IMR-90 (cell line): ENCODE measurements at regions not wholly inside any gene's neighbourhood (a gene's known extent, or its start where the extent isn't known, plus 50 kb on each side); places are given as distances from the start of the nearest gene placed in this dataset.

Experiments used
- ATAC-seq: fragments of 200-7000 bp; cut with Tn5 transposase; 2 replicates; pipeline ENCODE4 v1.9.1; 2020; ENCODE audit warnings: low read depth, mild to moderate bottlenecking, moderate library complexity
- BruUV-seq: library from RNA; stranded (reverse); fragments of 400-500 nt; replicated peaks from 2 replicates; lab custom pipeline; 2021; lab: Mats Ljungman, UMichigan
- CTCF ChIA-PET: fragments of 300-600 bp; formaldehyde crosslinking; extraction: SDS; loops from one replicate; lab custom pipeline; 2021; ENCODE audit warnings: antibody characterized with exemption; lab: Yijun Ruan, JAX
- POLR2A ChIA-PET: fragments of 300-600 bp; sonication (Branson Sonifier 250); formaldehyde crosslinking; loops from one replicate; lab custom pipeline; 2022; ENCODE audit warnings: antibody characterized with exemption; ENCODE audit not compliant: unreplicated experiment; lab: Charles Lee
- DNase-seq: peaks from one replicate; pipeline ENCODE4 v3.0.0; 2013
- H2AFZ ChIP-seq: replicated peaks from 2 replicates; pipeline ENCODE3; 2013; ENCODE audit warnings: low read length, mild to moderate bottlenecking; ENCODE audit not compliant: poor library complexity
- H2AK5ac ChIP-seq: 2 replicates; pipeline ENCODE4 v1.6.1; 2013; ENCODE audit warnings: low read depth, low read length, inconsistent platforms
- H2AK9ac ChIP-seq: replicated peaks from 2 replicates; pipeline ENCODE3; 2013; ENCODE audit warnings: mild to moderate bottlenecking, low read depth, low read length, moderate library complexity; ENCODE audit not compliant: poor library complexity
- H2BK120ac ChIP-seq: 2 replicates; pipeline ENCODE4 v1.6.1; 2013; ENCODE audit warnings: low read depth, low read length, inconsistent platforms
- H2BK15ac ChIP-seq: 3 replicates; pipeline ENCODE4 v1.6.1; 2013; ENCODE audit warnings: low read depth, low read length, inconsistent platforms
- H2BK20ac ChIP-seq: 2 replicates; pipeline ENCODE4 v1.6.1; 2013; ENCODE audit warnings: low read depth, mild to moderate bottlenecking, inconsistent platforms, low read length, moderate library complexity
- H2BK5ac ChIP-seq: 2 replicates; pipeline ENCODE4 v1.6.1; 2013; ENCODE audit warnings: mild to moderate bottlenecking, low read depth, low read length, inconsistent platforms; ENCODE audit not compliant: poor library complexity, severe bottlenecking
- H3K14ac ChIP-seq: replicated peaks from 2 replicates; pipeline ENCODE4 v1.6.1; 2013; ENCODE audit warnings: low read depth, low read length, inconsistent platforms
- H3K18ac ChIP-seq: 2 replicates; pipeline ENCODE4 v1.6.1; 2013; ENCODE audit warnings: low read depth, low read length, control low read depth
- H3K23ac ChIP-seq: 2 replicates; pipeline ENCODE4 v1.6.1; 2013; ENCODE audit warnings: low read depth, low read length, inconsistent platforms
- H3K27ac ChIP-seq: 2 replicates; pipeline ENCODE4 v1.5.1; 2013; ENCODE audit warnings: mild to moderate bottlenecking, control low read depth, low read length; ENCODE audit not compliant: insufficient read depth
- H3K27me3 ChIP-seq: 2 replicates; pipeline ENCODE4 v1.6.1; 2013; ENCODE audit warnings: low read length; ENCODE audit not compliant: control insufficient read depth, insufficient read depth
- H3K36me3 ChIP-seq: 2 replicates; pipeline ENCODE4 v1.6.1; 2013; ENCODE audit warnings: low read length, mixed read lengths; ENCODE audit not compliant: control insufficient read depth, insufficient read depth
- H3K4ac ChIP-seq: 2 replicates; pipeline ENCODE4 v1.6.1; 2013; ENCODE audit warnings: low read depth, low read length, inconsistent platforms
- H3K4me1 ChIP-seq: 2 replicates; pipeline ENCODE4 v1.6.1; 2013; ENCODE audit warnings: low read length, mixed read lengths; ENCODE audit not compliant: control insufficient read depth, insufficient read depth
- H3K4me2 ChIP-seq: 2 replicates; pipeline ENCODE4 v1.6.1; 2013; ENCODE audit warnings: low read depth, mild to moderate bottlenecking, control low read depth, low read length, moderate library complexity
- H3K4me3 ChIP-seq: 2 replicates; pipeline ENCODE4 v1.5.1; 2013; ENCODE audit warnings: low read depth, mild to moderate bottlenecking, control low read depth, low read length, moderate library complexity; ENCODE audit not compliant: insufficient read depth
- H3K56ac ChIP-seq: 2 replicates; pipeline ENCODE4 v1.6.1; 2013; ENCODE audit warnings: low read length, inconsistent platforms; ENCODE audit not compliant: insufficient read depth; ENCODE audit errors: extremely low read depth
- H3K79me1 ChIP-seq, 2 experiments: 2 replicates each; pipeline ENCODE4 v1.6.1; 2013; ENCODE audit warnings: low read length in 2 of 2, inconsistent platforms in 1 of 2, low read depth in 1 of 2
- H3K9ac ChIP-seq: 2 replicates; pipeline ENCODE4 v1.6.1; 2013; ENCODE audit warnings: low read depth, low read length, control low read depth
- H3K9me1 ChIP-seq: 2 replicates; pipeline ENCODE4 v1.6.1; 2013; ENCODE audit warnings: low read length, inconsistent platforms; ENCODE audit not compliant: insufficient read depth
- H3K9me3 ChIP-seq: 2 replicates; pipeline ENCODE4 v1.6.1; 2013; ENCODE audit warnings: low read length; ENCODE audit not compliant: control insufficient read depth, insufficient read depth
- H4K20me1 ChIP-seq: 2 replicates; pipeline ENCODE4 v1.6.1; 2013; ENCODE audit warnings: low read length, inconsistent platforms; ENCODE audit not compliant: insufficient read depth
- H4K5ac ChIP-seq: 2 replicates; pipeline ENCODE4 v1.6.1; 2013; ENCODE audit warnings: mild to moderate bottlenecking, low read depth, low read length, control low read depth
- H4K8ac ChIP-seq, 2 experiments: 2 replicates each; pipeline ENCODE4 v1.6.1; 2013; ENCODE audit warnings: low read depth in 2 of 2, low read length in 2 of 2, control low read depth in 1 of 2, inconsistent platforms in 1 of 2
- H4K91ac ChIP-seq: 2 replicates; pipeline ENCODE4 v1.6.1; 2013; ENCODE audit warnings: low read depth, low read length, inconsistent platforms; ENCODE audit not compliant: insufficient read depth
- BHLHE40 ChIP-seq: fragments of 150-350 bp; IDR thresholded peaks from 2 replicates; pipeline ENCODE4 v1.6.1; 2016; ENCODE audit warnings: mild to moderate bottlenecking, low read depth, low read length
- CEBPB ChIP-seq: IDR thresholded peaks from 2 replicates; pipeline ENCODE4 v1.6.1; 2012; ENCODE audit warnings: low read depth, low read length, improper control_type of control experiment
- CHD1 ChIP-seq: IDR thresholded peaks from 2 replicates; pipeline ENCODE4 v1.6.1; 2012; ENCODE audit warnings: low read depth, low read length, improper control_type of control experiment
- CTCF ChIP-seq: conservative IDR thresholded peaks from 2 replicates; pipeline ENCODE4 v1.5.1; 2012; ENCODE audit warnings: mild to moderate bottlenecking, low read depth, low read length, improper control_type of control experiment
- ELK1 ChIP-seq: fragments of 150-350 bp; IDR thresholded peaks from 2 replicates; pipeline ENCODE4 v1.6.1; 2016; ENCODE audit warnings: low read depth, mild to moderate bottlenecking, low read length, moderate library complexity, borderline replicate concordance
- FOS ChIP-seq: fragments of 150-350 bp; IDR thresholded peaks from 2 replicates; pipeline ENCODE4 v1.6.1; 2016; ENCODE audit warnings: low read depth, low read length
- MAFK ChIP-seq: IDR thresholded peaks from 2 replicates; pipeline ENCODE4 v1.6.1; 2012; ENCODE audit warnings: low read depth, low read length, improper control_type of control experiment
- MAZ ChIP-seq: IDR thresholded peaks from 2 replicates; pipeline ENCODE4 v1.6.1; 2012; ENCODE audit warnings: low read depth, mild to moderate bottlenecking, low read length, improper control_type of control experiment, moderate library complexity, borderline replicate concordance
- MXI1 ChIP-seq: IDR thresholded peaks from 2 replicates; pipeline ENCODE4 v1.6.1; 2012; ENCODE audit warnings: low read depth, mild to moderate bottlenecking, low read length, moderate library complexity, borderline replicate concordance
- NFE2L2 ChIP-seq: fragments of 150-350 bp; IDR thresholded peaks from 2 replicates; pipeline ENCODE4 v1.6.1; 2016; ENCODE audit warnings: low read depth, mild to moderate bottlenecking, low read length
- POLR2A ChIP-seq: IDR thresholded peaks from 2 replicates; pipeline ENCODE4 v1.6.1; 2012; ENCODE audit warnings: mild to moderate bottlenecking, low read depth, low read length
- RAD21 ChIP-seq: IDR thresholded peaks from 2 replicates; pipeline ENCODE4 v1.6.1; 2012; ENCODE audit warnings: low read length, improper control_type of control experiment
- RCOR1 ChIP-seq: IDR thresholded peaks from 2 replicates; pipeline ENCODE4 v1.6.1; 2012; ENCODE audit warnings: mild to moderate bottlenecking, low read length, improper control_type of control experiment; ENCODE audit not compliant: insufficient replicate concordance
- RFX5 ChIP-seq: IDR thresholded peaks from 2 replicates; pipeline ENCODE4 v1.8.0; 2012; ENCODE audit warnings: low read depth, mild to moderate bottlenecking, low read length, moderate library complexity
- SMC3 ChIP-seq: fragments of 150-350 bp; IDR thresholded peaks from 2 replicates; pipeline ENCODE4 v1.6.1; 2016; ENCODE audit warnings: low read depth, mild to moderate bottlenecking, antibody characterized with exemption, low read length, moderate library complexity
- USF2 ChIP-seq: fragments of 150-350 bp; IDR thresholded peaks from 2 replicates; pipeline ENCODE4 v1.6.1; 2017; ENCODE audit warnings: mild to moderate bottlenecking, antibody characterized with exemption, low read length, low read depth
- WGBS, 2 experiments: methylation state at CpG; one replicate each; pipeline versions ENCODE4 v1.1.5 to v1.1.7; 2013; ENCODE audit warnings: missing lambda C conversion rate in 2 of 2; ENCODE audit not compliant: insufficient read length in 1 of 2; ENCODE audit errors: extremely low coverage in 2 of 2; 5-methylcytosine and 5-hydroxymethylcytosine counted together
- dilution Hi-C: fragments of 300-500 bp; cut with HindIII; formaldehyde crosslinking; loops from one replicate; pipeline ENCODE4 v1.14.3; 2018; ENCODE audit warnings: low sequenced_read_pairs; ENCODE audit not compliant: unreplicated experiment
- in situ Hi-C: fragments of 300-500 bp; cut with MboI; formaldehyde crosslinking; loops from 3 replicates; pipeline ENCODE4 v1.14.3; 2019; ENCODE audit warnings: low sequenced_read_pairs, inconsistent platforms, mixed read lengths
- intact Hi-C: fragments of 100-400 bp; cut with micrococcal nuclease; formaldehyde crosslinking; loops from 2 replicates; pipeline ENCODE4 v1.10.0; 2022

- Histone ChIP-seq H3K36me3 (no peaks in the 10 kb centered on the region; the same call in 1 of the 2 replicates), H4K8ac (no peak overlapping the region), H2BK120ac (no peak overlapping the region), H2BK15ac (no peak overlapping the region), H3K18ac (no peak overlapping the region), H2AK5ac (no peak overlapping the region), H3K56ac (no peak overlapping the region), H3K9ac (no peak overlapping the region), H3K14ac (no peak overlapping the region), H3K79me1 (no peaks in the 10 kb centered on the region), H3K23ac (no peak overlapping the region), H4K5ac (no peak overlapping the region), H2AFZ (no peak overlapping the region), H3K4me2 (no peak overlapping the region), H2AK9ac (no peak overlapping the region), H4K91ac (no peak overlapping the region), H3K9me1 (peaks cover 22% of the 10 kb centered on the region), H3K27ac (no peak overlapping the region), H3K4me1 (peaks cover 14% of the 10 kb centered on the region), H4K20me1 (no peaks in the 10 kb centered on the region), H2BK20ac (no peak overlapping the region), H2BK5ac (no peak overlapping the region), H3K4me3 (no peak overlapping the region), H3K4ac (no peak overlapping the region), H3K27me3 (no peaks in the 10 kb centered on the region), H3K9me3 (no peaks in the 10 kb centered on the region)
- ChIA-PET POLR2A (no interaction called here), CTCF (no interaction called here)
- no TSS peak for BruUV-seq
- DNase-seq: no peak
- WGBS, 2 experiments: 60% methylated on average over 2 of the region's 3 CpGs; no CpG with 5 or more reads in 1 of the 2 experiments
- TF ChIP-seq RAD21 (no peak), CHD1 (no peak), MXI1 (no peak), RCOR1 (no peak), POLR2A (no peak), CTCF (no peak), NFE2L2 (no peak), USF2 (no peak), BHLHE40 (no peak), MAFK (no peak), FOS (no peak), SMC3 (no peak), ELK1 (no peak), RFX5 (no peak), CEBPB (no peak), MAZ (no peak)
- dilution Hi-C loops: no loop called here
- in situ Hi-C loops: no loop called here
- ATAC-seq: no peak
- intact Hi-C loops: no loop called here
These were observed 172.6 kb downstream of the HAUS1 start for GRCh38 chr18:46276748-46277147.
